H1 (cell line): ENCODE measurements at regions not wholly inside any gene's neighbourhood (a gene's known extent, or its start where the extent isn't known, plus 50 kb on each side); places are given as distances from the start of the nearest gene placed in this dataset.

ENCODE experiments used
- ASH2L ChIP-seq: fragments of 200-600, 300-600 bp; sonication (generic); IDR thresholded peaks from one replicate; pipeline ENCODE4 v1.7.1; 2017; ENCODE audit warnings: low read length
- CHD2 ChIP-seq: IDR thresholded peaks from 2 replicates; pipeline ENCODE4 v1.6.1; 2012; ENCODE audit warnings: low read length, improper control_type of control experiment
- CREB1 ChIP-seq: IDR thresholded peaks from 2 replicates; pipeline ENCODE4 v1.6.1; 2012; ENCODE audit warnings: inconsistent platforms
- EZH2 ChIP-seq: fragments of 200-600 bp; sonication (generic); IDR thresholded peaks from 2 replicates; pipeline ENCODE4 v1.7.1; 2012; ENCODE audit warnings: low read depth, mild to moderate bottlenecking, moderate library complexity, low read length, inconsistent platforms; ENCODE audit not compliant: severe bottlenecking
- GABPA ChIP-seq: IDR thresholded peaks from 2 replicates; pipeline ENCODE4 v1.6.1; 2011; ENCODE audit warnings: mild to moderate bottlenecking, low read length, moderate library complexity, borderline replicate concordance; ENCODE audit not compliant: insufficient read depth
- MAX ChIP-seq: IDR thresholded peaks from 2 replicates; pipeline ENCODE4 v1.6.1; 2012; ENCODE audit warnings: inconsistent platforms
- POLR2A ChIP-seq, 2 experiments: IDR thresholded peaks; 1 replicate in 1 of 2; 2 replicates in 1 of 2; pipeline ENCODE4 v1.6.1; 2011; ENCODE audit warnings: low read depth in 2 of 2, low read length in 2 of 2, mild to moderate bottlenecking in 2 of 2; ENCODE audit errors: control extremely low read depth in 1 of 2
- RBBP5 ChIP-seq: IDR thresholded peaks from 2 replicates; pipeline ENCODE4 v1.7.1; 2012; ENCODE audit warnings: low read depth, mild to moderate bottlenecking, inconsistent platforms, low read length, moderate library complexity, borderline replicate concordance
- TBP ChIP-seq: IDR thresholded peaks from 2 replicates; pipeline ENCODE4 v1.6.1; 2011; ENCODE audit warnings: low read depth, low read length, improper control_type of control experiment
- ZNF274 ChIP-seq: IDR thresholded peaks from 2 replicates; pipeline ENCODE4 v1.7.0; 2012; ENCODE audit warnings: low read length, borderline replicate concordance; ENCODE audit errors: extremely low read depth
- TF ChIP-seq, protein P1 (sequence below), 3 experiments: IDR thresholded peaks; 1 replicate in 2 of 3; 2 replicates in 1 of 3; pipeline versions ENCODE4 v1.5.1 to v1.6.1; 2011; ENCODE audit warnings: low read length in 3 of 3, mild to moderate bottlenecking in 3 of 3, inconsistent platforms in 2 of 3, low read depth in 1 of 3, moderate library complexity in 1 of 3; ENCODE audit not compliant: insufficient read depth in 1 of 3; ENCODE audit errors: control extremely low read depth in 1 of 3

DNA sequence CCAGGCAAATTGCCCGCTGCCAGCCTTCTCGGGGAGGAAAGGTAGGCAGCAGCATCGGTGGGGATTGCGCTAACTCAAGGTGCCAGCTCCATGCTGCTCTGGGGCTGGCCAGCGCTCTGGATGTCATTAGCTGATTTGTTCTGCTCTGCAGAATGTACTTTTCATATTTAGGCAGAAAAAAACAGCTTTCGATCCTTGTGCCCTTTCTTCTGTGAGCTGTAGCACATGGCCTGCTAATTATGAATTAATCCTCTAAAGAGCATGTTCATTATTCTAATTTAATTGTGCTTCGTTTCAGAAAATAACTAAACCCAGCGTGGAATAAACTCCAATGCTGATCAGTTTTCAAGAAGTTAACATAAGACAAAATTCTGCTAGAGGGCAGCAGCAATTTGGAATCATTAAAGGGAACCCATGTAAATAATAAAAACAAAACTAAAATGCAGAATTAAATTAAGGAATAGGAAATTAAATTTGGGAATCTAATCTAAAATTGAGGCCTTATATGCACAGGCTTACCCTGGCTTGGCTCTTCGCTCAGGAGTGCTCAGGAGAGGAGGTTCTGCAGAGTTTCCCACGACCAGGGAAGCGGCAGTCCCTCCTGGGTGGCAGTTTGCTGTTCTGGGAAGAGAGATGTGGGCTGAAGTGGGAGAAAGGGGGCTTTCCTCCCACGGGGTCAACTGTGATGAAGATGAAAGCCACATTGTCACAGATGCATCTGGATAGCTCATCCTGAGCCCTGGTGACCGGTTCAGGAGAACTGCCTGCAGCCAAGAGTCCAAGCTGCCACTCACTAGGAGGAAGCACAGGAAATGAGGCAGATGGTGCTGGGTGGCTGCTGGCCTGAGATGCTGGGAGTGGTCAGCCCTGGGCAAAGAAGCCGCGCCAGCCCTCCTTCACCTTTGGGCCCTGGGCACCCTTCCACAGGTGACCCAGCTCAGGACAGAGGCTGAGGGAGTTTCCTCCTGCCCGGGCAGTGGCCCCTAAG lies 93.2 kb upstream of the PKDCC start:
- TF ChIP-seq POLR2A (IDR thresholded peaks at IDR 0.05; ENCODE audit: control extremely low read depth in 1 of 2, low read depth in 2 of 2, low read length in 2 of 2), result no peak
- TF ChIP-seq, protein P1, sequence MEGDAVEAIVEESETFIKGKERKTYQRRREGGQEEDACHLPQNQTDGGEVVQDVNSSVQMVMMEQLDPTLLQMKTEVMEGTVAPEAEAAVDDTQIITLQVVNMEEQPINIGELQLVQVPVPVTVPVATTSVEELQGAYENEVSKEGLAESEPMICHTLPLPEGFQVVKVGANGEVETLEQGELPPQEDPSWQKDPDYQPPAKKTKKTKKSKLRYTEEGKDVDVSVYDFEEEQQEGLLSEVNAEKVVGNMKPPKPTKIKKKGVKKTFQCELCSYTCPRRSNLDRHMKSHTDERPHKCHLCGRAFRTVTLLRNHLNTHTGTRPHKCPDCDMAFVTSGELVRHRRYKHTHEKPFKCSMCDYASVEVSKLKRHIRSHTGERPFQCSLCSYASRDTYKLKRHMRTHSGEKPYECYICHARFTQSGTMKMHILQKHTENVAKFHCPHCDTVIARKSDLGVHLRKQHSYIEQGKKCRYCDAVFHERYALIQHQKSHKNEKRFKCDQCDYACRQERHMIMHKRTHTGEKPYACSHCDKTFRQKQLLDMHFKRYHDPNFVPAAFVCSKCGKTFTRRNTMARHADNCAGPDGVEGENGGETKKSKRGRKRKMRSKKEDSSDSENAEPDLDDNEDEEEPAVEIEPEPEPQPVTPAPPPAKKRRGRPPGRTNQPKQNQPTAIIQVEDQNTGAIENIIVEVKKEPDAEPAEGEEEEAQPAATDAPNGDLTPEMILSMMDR (IDR thresholded peaks at IDR 0.05; ENCODE audit: control extremely low read depth in 1 of 3, insufficient read depth in 1 of 3, low read depth in 1 of 3, low read length in 3 of 3), result no peak
- no peak for TF ChIP-seq CREB1
- TF ChIP-seq ZNF274, result no peak
- no peak for TF ChIP-seq MAX
- TF ChIP-seq TBP, result no peak
- TF ChIP-seq ASH2L, result no peak
- TF ChIP-seq EZH2, result no peak
- no peak for TF ChIP-seq GABPA
- no peak for TF ChIP-seq RBBP5
- TF ChIP-seq CHD2, result no peak
